Kidney glomerular epithelial cell (primary cell): ENCODE measurements at regions not wholly inside any gene's neighbourhood (a gene's known extent, or its start where the extent isn't known, plus 50 kb on each side); places are given as distances from the start of the nearest gene placed in this dataset.
"Not testable (repeated sequence)": the region's sequence is repeated elsewhere in the genome, so short reads cannot be mapped to it uniquely, and the experiment has no call there.

Experiments used
- DNase-seq: peaks from one replicate; lab custom pipeline; 2025; lab: John Stamatoyannopoulos, UW

- no peak for DNase-seq
Measured at GRCh38 chr7:96770758-96771157, 61.1 kb upstream of the SEM1 start.

- no peak for DNase-seq
Measured at GRCh38 chr7:96772139-96772694, 62.6 kb upstream of the SEM1 start.

- DNase-seq, result no peak
Measured at GRCh38 chr7:96773483-96773882, 63.8 kb upstream of the SEM1 start.

- DNase-seq, result no peak
Measured at GRCh38 chr7:96774358-96774757, 64.7 kb upstream of the SEM1 start.

- DNase-seq, result no peak
Measured at GRCh38 chr7:96775046-96775445, 65.4 kb upstream of the SEM1 start.

- no peak for DNase-seq
Measured at GRCh38 chr7:96778263-96778662, 68.6 kb upstream of the SEM1 start.

GRCh38 chr7:96781919-96782318 is 72.3 kb upstream of the SEM1 start:
- DNase-seq, result no peak

- DNase-seq, result not testable (repeated sequence)
Measured at GRCh38 chr7:96782686-96783298, 73.1 kb upstream of the SEM1 start.

GRCh38 chr7:96784597-96784996 is 75.0 kb upstream of the SEM1 start:
- no peak for DNase-seq

- no peak for DNase-seq
Measured at GRCh38 chr7:96786261-96786997, 76.8 kb upstream of the SEM1 start.

GRCh38 chr7:96786998-96787395 is 77.4 kb upstream of the SEM1 start:
- DNase-seq, result no peak

- DNase-seq, result no peak
Measured at GRCh38 chr7:96789914-96790313, 80.3 kb upstream of the SEM1 start.

- DNase-seq, result no peak
Measured at GRCh38 chr7:96792115-96792514, 82.5 kb upstream of the SEM1 start.

- DNase-seq, result no peak
Measured at GRCh38 chr7:96794063-96794462, 84.4 kb upstream of the SEM1 start.

GRCh38 chr7:96800122-96800521 is 90.5 kb upstream of the SEM1 start:
- DNase-seq, result no peak

- no peak for DNase-seq
Measured at GRCh38 chr7:96800824-96801223, 91.2 kb upstream of the SEM1 start.

GRCh38 chr7:96819111-96819700 is 109.6 kb upstream of the SEM1 start:
- DNase-seq, result no peak

GRCh38 chr7:96821131-96821530 is 111.5 kb upstream of the SEM1 start:
- not testable (repeated sequence) for DNase-seq

GRCh38 chr7:96822824-96823223 is 113.2 kb upstream of the SEM1 start:
- no peak for DNase-seq

- peak; percentile 8 for DNase-seq
Measured at GRCh38 chr7:96823274-96823673, 113.6 kb upstream of the SEM1 start.

GRCh38 chr7:96824686-96825085 is 115.0 kb upstream of the SEM1 start:
- no peak for DNase-seq

- DNase-seq, result no peak
Measured at GRCh38 chr7:96825285-96825684, 115.6 kb upstream of the SEM1 start.

- DNase-seq, result no peak
Measured at GRCh38 chr7:96826089-96826488, 116.4 kb upstream of the SEM1 start.
